Neuronal stem cell (in vitro differentiated cells): ENCODE measurements at regions not wholly inside any gene's neighbourhood (a gene's known extent, or its start where the extent isn't known, plus 50 kb on each side); places are given as distances from the start of the nearest gene placed in this dataset.

Experiments used
- DNase-seq: peaks from one replicate; pipeline ENCODE4 v3.0.0-alpha.2; 2013; ENCODE audit warnings: low spot score
- H2AFZ ChIP-seq: one replicate; pipeline ENCODE4 v1.6.1; 2013; ENCODE audit warnings: mild to moderate bottlenecking, low read length, inconsistent platforms
- H2AK5ac ChIP-seq: 2 replicates; pipeline ENCODE4 v1.6.1; 2013; ENCODE audit warnings: low read depth, mild to moderate bottlenecking, inconsistent platforms, low read length, moderate library complexity, mixed read lengths
- H2BK120ac ChIP-seq: 2 replicates; pipeline ENCODE4 v1.6.1; 2013; ENCODE audit warnings: low read depth, mild to moderate bottlenecking, inconsistent platforms, low read length, moderate library complexity, mixed read lengths
- H2BK12ac ChIP-seq: one replicate; pipeline ENCODE4 v1.6.1; 2013; ENCODE audit warnings: low read length, inconsistent platforms
- H2BK15ac ChIP-seq: 2 replicates; pipeline ENCODE4 v1.6.1; 2013; ENCODE audit warnings: mild to moderate bottlenecking, low read length, inconsistent platforms, mixed read lengths
- H2BK5ac ChIP-seq: one replicate; pipeline ENCODE4 v1.6.1; 2013; ENCODE audit warnings: inconsistent platforms, mild to moderate bottlenecking, low read length, moderate library complexity
- H3K14ac ChIP-seq: one replicate; pipeline ENCODE4 v1.6.1; 2013; ENCODE audit warnings: low read length, inconsistent platforms
- H3K18ac ChIP-seq: 2 replicates; pipeline ENCODE4 v1.6.1; 2013; ENCODE audit warnings: low read length, inconsistent platforms
- H3K23ac ChIP-seq: 2 replicates; pipeline ENCODE4 v1.6.1; 2013; ENCODE audit warnings: low read depth, mild to moderate bottlenecking, mixed read lengths, low read length, inconsistent platforms; ENCODE audit not compliant: poor library complexity
- H3K27ac ChIP-seq: replicated peaks from 3 replicates; pipeline ENCODE4 v1.5.1; 2013; ENCODE audit warnings: low read length, inconsistent platforms
- H3K27me3 ChIP-seq, 3 experiments: 2 replicates each; pipeline ENCODE4 v1.6.1; 2013; ENCODE audit warnings: low read length in 3 of 3, mild to moderate bottlenecking in 2 of 3, inconsistent platforms in 1 of 3, low read depth in 1 of 3, mixed read lengths in 1 of 3, moderate library complexity in 1 of 3; ENCODE audit not compliant: control insufficient read depth in 3 of 3, insufficient read depth in 3 of 3
- H3K36me3 ChIP-seq, 2 donors: replicated peaks in 1 of 2; 2 replicates each; pipeline ENCODE4 v1.6.1; 2013; ENCODE audit warnings: low read length in 2 of 2; ENCODE audit not compliant: control insufficient read depth in 2 of 2, insufficient read depth in 2 of 2
- H3K4ac ChIP-seq: 2 replicates; pipeline ENCODE4 v1.6.1; 2013; ENCODE audit warnings: inconsistent platforms, mild to moderate bottlenecking, low read length, moderate library complexity
- H3K4me1 ChIP-seq, 2 donors: 1 replicate in 1 of 2; 2 replicates in 1 of 2; pipeline ENCODE4 v1.6.1; 2013; ENCODE audit warnings: low read length in 2 of 2, low read depth in 1 of 2; ENCODE audit not compliant: control insufficient read depth in 2 of 2, insufficient read depth in 1 of 2
- H3K4me2 ChIP-seq: one replicate; pipeline ENCODE4 v1.6.1; 2013; ENCODE audit warnings: mild to moderate bottlenecking, low read length, inconsistent platforms; ENCODE audit not compliant: insufficient read depth, poor library complexity, severe bottlenecking
- H3K4me3 ChIP-seq, 2 donors: 2 replicates each; pipeline ENCODE4 v1.5.1; 2013; ENCODE audit warnings: low read length in 2 of 2, mild to moderate bottlenecking in 2 of 2, inconsistent platforms in 1 of 2, moderate library complexity in 1 of 2
- H3K79me1 ChIP-seq: one replicate; pipeline ENCODE4 v1.6.1; 2013; ENCODE audit warnings: low read depth, mild to moderate bottlenecking, inconsistent platforms, low read length, moderate library complexity
- H3K9ac ChIP-seq: one replicate; pipeline ENCODE4 v1.6.1; 2013; ENCODE audit warnings: mild to moderate bottlenecking, low read depth, low read length, inconsistent platforms; ENCODE audit not compliant: poor library complexity
- H3K9me3 ChIP-seq, 2 donors: replicated peaks in 1 of 2; 2 replicates each; pipeline versions ENCODE3 to v1.6.1; 2013; ENCODE audit warnings: low read length in 2 of 2, mild to moderate bottlenecking in 2 of 2, inconsistent platforms in 1 of 2, low read depth in 1 of 2, mixed read lengths in 1 of 2, moderate library complexity in 1 of 2; ENCODE audit not compliant: control insufficient read depth in 2 of 2, insufficient read depth in 1 of 2
- H4K8ac ChIP-seq: one replicate; pipeline ENCODE4 v1.6.1; 2013; ENCODE audit warnings: low read depth, mild to moderate bottlenecking, inconsistent platforms, low read length, moderate library complexity
- H4K91ac ChIP-seq: one replicate; pipeline ENCODE4 v1.6.1; 2013; ENCODE audit warnings: low read length, low read depth, mild to moderate bottlenecking, inconsistent platforms; ENCODE audit not compliant: poor library complexity
- WGBS, 2 donors: extraction: QIAGEN DNeasy Blood & Tissue Kit; methylation state at CpG; one replicate each; pipeline ENCODE4 v1.1.7; 2013; ENCODE audit warnings: missing lambda C conversion rate in 2 of 2, mixed read lengths in 1 of 2; ENCODE audit not compliant: insufficient read length in 2 of 2, insufficient replicate concordance in 1 of 2; ENCODE audit errors: extremely low coverage in 2 of 2; 5-methylcytosine and 5-hydroxymethylcytosine counted together

DNA sequence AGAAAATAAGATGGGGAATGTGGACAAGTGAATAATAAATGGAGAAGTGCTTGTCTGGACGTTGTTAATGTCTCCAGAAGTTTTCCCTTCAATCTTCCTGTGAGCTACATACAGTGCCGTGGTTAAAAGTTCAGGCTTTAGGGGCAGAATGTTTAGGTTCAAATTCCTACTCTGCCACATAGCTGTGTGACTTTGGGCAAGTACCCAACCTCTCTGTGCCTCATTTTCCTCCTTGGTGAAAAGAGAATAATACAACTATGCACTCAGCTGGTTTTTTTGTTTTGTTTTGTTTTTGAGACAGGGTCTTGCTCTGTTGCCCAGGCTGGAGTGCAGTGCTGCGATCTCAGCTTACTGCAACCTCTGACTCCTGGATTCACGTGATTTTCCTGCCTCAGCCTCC lies 143.5 kb downstream of the CHIC2 start:
- no peak overlapping the region for H2BK15ac ChIP-seq
- no peak overlapping the region for H2BK120ac ChIP-seq
- H2AK5ac ChIP-seq, result no peak overlapping the region
- H3K27me3 ChIP-seq, result peaks cover 0 to 7% (median 0%) of the 10 kb centered on the region in 3 experiments
- H3K9ac ChIP-seq, result no peak overlapping the region
- H3K14ac ChIP-seq, result no peak overlapping the region
- H3K9me3 ChIP-seq, result no peaks in the 10 kb centered on the region
- no peak overlapping the region for H3K27ac ChIP-seq
- H2AFZ ChIP-seq, result no peak overlapping the region
- no peak overlapping the region for H3K4me3 ChIP-seq
- DNase-seq, result no peak
- H3K4me1 ChIP-seq, result no peaks in the 10 kb centered on the region
- H4K91ac ChIP-seq, result no peak overlapping the region
- H3K23ac ChIP-seq, result no peak overlapping the region
- no peak overlapping the region for H2BK5ac ChIP-seq
- H3K4ac ChIP-seq, result no peak overlapping the region
- no peak overlapping the region for H4K8ac ChIP-seq
- H3K36me3 ChIP-seq, result no peaks in the 10 kb centered on the region
- H2BK12ac ChIP-seq, result no peak overlapping the region
- no peak overlapping the region for H3K4me2 ChIP-seq
- no peaks in the 10 kb centered on the region for H3K79me1 ChIP-seq
- no CpG with 5 or more reads among the region's 4 CpGs for WGBS, 2 donors
- no peak overlapping the region for H3K18ac ChIP-seq

- Histone ChIP-seq H2AFZ (no peak overlapping the region), H2BK12ac (no peak overlapping the region)
- no CpG with 5 or more reads among the region's 4 CpGs for WGBS, 2 donors
Observed at GRCh38 chr4:53920116-53920515, 144.3 kb downstream of the CHIC2 start.

GRCh38 chr4:53919535-53919934 lies 144.9 kb downstream of the CHIC2 start:
- Histone ChIP-seq H3K14ac (no peak overlapping the region), H3K23ac (no peak overlapping the region), H2AK5ac (no peak overlapping the region), H4K8ac (no peak overlapping the region), H2BK15ac (no peak overlapping the region), H2BK5ac (no peak overlapping the region), H3K9me3 (peaks cover 0 to 1% of the 10 kb centered on the region in 2 donors), H3K18ac (no peak overlapping the region), H3K79me1 (no peaks in the 10 kb centered on the region), H3K9ac (no peak overlapping the region), H3K4me2 (no peak overlapping the region), H3K4ac (no peak overlapping the region), H3K27me3 (peaks cover 0 to 3% (median 0%) of the 10 kb centered on the region in 3 experiments), H3K4me3 (no peak overlapping the region), H2AFZ (no peak overlapping the region), H2BK120ac (no peak overlapping the region), H2BK12ac (no peak overlapping the region), H3K27ac (no peak overlapping the region), H3K36me3 (no peaks in the 10 kb centered on the region), H3K4me1 (no peaks in the 10 kb centered on the region), H4K91ac (no peak overlapping the region)
- WGBS, 2 donors, result no CpG with 5 or more reads among the region's 2 CpGs
- DNase-seq, result no peak

More at GRCh38 chr4:53920116-53920515, 144.3 kb downstream of the CHIC2 start:
- H4K8ac ChIP-seq, result no peak overlapping the region
- H3K23ac ChIP-seq, result no peak overlapping the region
- H2AK5ac ChIP-seq, result no peak overlapping the region
- H2BK120ac ChIP-seq, result no peak overlapping the region
- DNase-seq, result no peak
- no peak overlapping the region for H3K18ac ChIP-seq
- H3K9me3 ChIP-seq, result peaks cover 0 to 1% of the 10 kb centered on the region in 2 donors
- no peaks in the 10 kb centered on the region for H3K79me1 ChIP-seq
- no peak overlapping the region for H3K4ac ChIP-seq
- H2BK15ac ChIP-seq, result no peak overlapping the region
- no peak overlapping the region for H3K9ac ChIP-seq
- no peak overlapping the region for H3K14ac ChIP-seq
- no peaks in the 10 kb centered on the region for H3K36me3 ChIP-seq
- no peak overlapping the region for H3K27ac ChIP-seq
- peaks cover 0 to 3% (median 0%) of the 10 kb centered on the region in 3 experiments for H3K27me3 ChIP-seq
- H3K4me1 ChIP-seq, result no peaks in the 10 kb centered on the region
- H3K4me3 ChIP-seq, result no peak overlapping the region
- no peak overlapping the region for H3K4me2 ChIP-seq
- H2BK5ac ChIP-seq, result no peak overlapping the region
- H4K91ac ChIP-seq, result no peak overlapping the region

DNA sequence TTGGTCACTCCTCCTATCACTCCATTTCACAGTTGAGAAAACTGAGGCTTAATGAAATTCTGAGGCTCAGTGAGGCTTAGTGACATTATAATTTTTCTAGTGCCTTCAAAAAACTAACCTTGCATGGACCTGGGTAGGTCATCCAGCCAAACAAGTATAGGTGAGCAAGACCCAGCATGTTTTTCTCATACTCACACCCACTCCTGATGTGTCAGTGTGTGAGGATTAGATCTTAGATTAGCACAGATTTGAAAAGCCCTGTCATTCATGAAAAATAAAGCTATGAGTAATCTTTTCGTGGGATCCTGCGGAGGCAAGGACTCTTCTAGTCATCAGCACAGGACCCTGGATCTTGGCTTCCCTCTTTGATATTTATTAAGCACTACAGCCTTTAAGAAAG lies 146.7 kb downstream of the CHIC2 start:
- DNase-seq, result no peak
- no peak overlapping the region for H3K14ac ChIP-seq
- no peak overlapping the region for H2AFZ ChIP-seq
- H4K91ac ChIP-seq, result no peak overlapping the region
- no peak overlapping the region for H4K8ac ChIP-seq
- H3K9me3 ChIP-seq, result peaks cover 0 to 1% of the 10 kb centered on the region in 2 donors
- H2BK15ac ChIP-seq, result no peak overlapping the region
- H3K18ac ChIP-seq, result no peak overlapping the region
- no CpG with 5 or more reads among the region's 2 CpGs for WGBS, 2 donors
- H3K4me3 ChIP-seq, result no peak overlapping the region
- H3K4ac ChIP-seq, result no peak overlapping the region
- no peaks in the 10 kb centered on the region for H3K79me1 ChIP-seq
- H2BK5ac ChIP-seq, result no peak overlapping the region
- no peak overlapping the region for H2AK5ac ChIP-seq
- no peaks in the 10 kb centered on the region for H3K36me3 ChIP-seq
- H2BK120ac ChIP-seq, result no peak overlapping the region
- H3K4me1 ChIP-seq, result no peaks in the 10 kb centered on the region
- H3K9ac ChIP-seq, result no peak overlapping the region
- no peak overlapping the region for H3K27ac ChIP-seq
- H3K23ac ChIP-seq, result no peak overlapping the region
- no peak overlapping the region for H3K4me2 ChIP-seq
- H3K27me3 ChIP-seq, result peaks cover 0 to 3% (median 0%) of the 10 kb centered on the region in 3 experiments
- H2BK12ac ChIP-seq, result no peak overlapping the region
